ENCODE measurements at regions not wholly inside any gene's neighbourhood (a gene's known extent, or its start where the extent isn't known, plus 50 kb on each side); places are given as distances from the start of the nearest gene placed in this dataset.

GRCh38 chr2:15770606-15771005 lies 169.7 kb upstream of the MYCN start:
- no peak for TF ChIP-seq FOXP2 (optimal IDR thresholded peaks at IDR 0.05; ENCODE audit: borderline replicate concordance, extremely low read depth, extremely low read length, insufficient read depth)
- TF ChIP-seq REST (IDR thresholded peaks at IDR 0.05; ENCODE audit: insufficient read depth in 1 of 2, low read depth in 2 of 2, low read length in 2 of 2): no peak
- no peak for TF ChIP-seq SIN3A (IDR thresholded peaks at IDR 0.05; ENCODE audit: borderline replicate concordance, insufficient read depth, low read length)
- TF ChIP-seq POLR2AphosphoS5 (IDR thresholded peaks at IDR 0.05; ENCODE audit: low read depth, low read length): no peak
- no peak for TF ChIP-seq TAF1 (IDR thresholded peaks at IDR 0.05; ENCODE audit: borderline replicate concordance, insufficient read depth, low read length)

DNA sequence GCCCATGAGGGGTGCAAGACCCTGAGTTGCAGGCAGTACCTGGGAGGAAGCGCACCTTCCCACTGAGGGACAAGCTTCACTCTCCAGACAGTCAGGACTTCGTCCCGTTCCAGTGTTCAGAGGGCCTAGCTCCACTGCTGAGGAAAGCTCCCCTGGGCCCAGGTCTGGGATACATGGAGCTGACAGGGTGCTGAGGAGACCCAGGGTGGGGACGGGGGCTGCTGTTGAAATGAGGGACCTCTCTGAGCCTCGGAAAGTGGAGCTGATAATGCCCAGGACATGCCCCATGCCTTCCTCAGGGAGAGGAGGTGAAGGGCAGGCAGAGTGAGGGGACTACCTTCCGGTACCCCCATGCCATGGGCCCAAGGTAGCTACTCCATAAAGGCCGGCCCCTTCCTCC lies 169.2 kb upstream of the MYCN start:
- TF ChIP-seq POLR2AphosphoS5 (IDR thresholded peaks at IDR 0.05; ENCODE audit: low read depth, low read length): no peak
- no peak for TF ChIP-seq REST (IDR thresholded peaks at IDR 0.05; ENCODE audit: insufficient read depth in 1 of 2, low read depth in 2 of 2, low read length in 2 of 2)
- no peak for TF ChIP-seq SIN3A (IDR thresholded peaks at IDR 0.05; ENCODE audit: borderline replicate concordance, insufficient read depth, low read length)
- no peak for TF ChIP-seq FOXP2 (optimal IDR thresholded peaks at IDR 0.05; ENCODE audit: borderline replicate concordance, extremely low read depth, extremely low read length, insufficient read depth)
- TF ChIP-seq TAF1 (IDR thresholded peaks at IDR 0.05; ENCODE audit: borderline replicate concordance, insufficient read depth, low read length): no peak

GRCh38 chr2:15772086-15772595 lies 168.2 kb upstream of the MYCN start:
- TF ChIP-seq SIN3A (IDR thresholded peaks at IDR 0.05; ENCODE audit: borderline replicate concordance, insufficient read depth, low read length): no peak
- no peak for TF ChIP-seq TAF1 (IDR thresholded peaks at IDR 0.05; ENCODE audit: borderline replicate concordance, insufficient read depth, low read length)
- no peak for TF ChIP-seq REST (IDR thresholded peaks at IDR 0.05; ENCODE audit: insufficient read depth in 1 of 2, low read depth in 2 of 2, low read length in 2 of 2)
- TF ChIP-seq FOXP2 (optimal IDR thresholded peaks at IDR 0.05; ENCODE audit: borderline replicate concordance, extremely low read depth, extremely low read length, insufficient read depth): no peak
- TF ChIP-seq POLR2AphosphoS5 (IDR thresholded peaks at IDR 0.05; ENCODE audit: low read depth, low read length): no peak

DNA sequence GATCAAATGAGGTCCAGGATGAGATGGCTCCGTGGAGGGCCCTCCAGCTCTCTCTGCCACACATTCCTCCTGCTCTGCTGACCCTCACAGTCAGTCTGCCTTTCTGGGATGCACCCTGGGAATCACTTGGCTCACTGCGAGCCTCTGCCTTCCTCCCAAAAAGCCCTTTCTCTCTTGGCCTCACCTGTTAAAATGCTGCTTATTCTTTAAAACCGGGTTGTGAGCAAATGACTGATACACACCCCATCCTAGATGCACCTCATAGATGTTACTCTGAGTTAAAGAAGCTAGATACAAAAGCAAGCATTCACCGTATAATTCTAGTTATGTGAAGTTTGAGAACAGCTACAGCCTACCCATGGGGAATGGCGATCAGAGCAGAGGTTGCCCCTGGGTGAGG lies 167.7 kb upstream of the MYCN start:
- no peak for TF ChIP-seq SIN3A (IDR thresholded peaks at IDR 0.05; ENCODE audit: borderline replicate concordance, insufficient read depth, low read length)
- no peak for TF ChIP-seq TAF1 (IDR thresholded peaks at IDR 0.05; ENCODE audit: borderline replicate concordance, insufficient read depth, low read length)
- no peak for TF ChIP-seq POLR2AphosphoS5 (IDR thresholded peaks at IDR 0.05; ENCODE audit: low read depth, low read length)
- TF ChIP-seq FOXP2 (optimal IDR thresholded peaks at IDR 0.05; ENCODE audit: borderline replicate concordance, extremely low read depth, extremely low read length, insufficient read depth): no peak
- no peak for TF ChIP-seq REST (IDR thresholded peaks at IDR 0.05; ENCODE audit: insufficient read depth in 1 of 2, low read depth in 2 of 2, low read length in 2 of 2)

DNA sequence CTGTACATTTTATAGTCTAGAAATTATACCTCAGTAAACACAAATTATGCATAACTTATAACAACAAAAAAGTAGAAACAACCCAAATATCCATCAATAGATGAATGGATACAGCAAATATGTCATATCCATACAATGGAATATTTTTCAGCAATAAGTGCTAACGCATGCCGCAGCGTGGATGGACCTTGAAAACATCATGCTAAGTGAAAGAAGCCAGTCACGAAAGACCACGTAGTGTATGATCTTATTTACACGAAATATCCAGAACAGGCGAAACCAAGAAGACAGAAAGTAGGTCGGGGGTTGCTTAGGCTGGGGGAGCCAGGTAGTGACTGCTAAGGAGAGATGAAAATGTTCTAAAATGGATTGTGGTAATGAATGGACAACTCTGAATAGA lies 167.1 kb upstream of the MYCN start:
- TF ChIP-seq FOXP2 (optimal IDR thresholded peaks at IDR 0.05; ENCODE audit: borderline replicate concordance, extremely low read depth, extremely low read length, insufficient read depth) (no peak), SIN3A (IDR thresholded peaks at IDR 0.05; ENCODE audit: borderline replicate concordance, insufficient read depth, low read length) (no peak), REST (IDR thresholded peaks at IDR 0.05; ENCODE audit: insufficient read depth in 1 of 2, low read depth in 2 of 2, low read length in 2 of 2) (no peak), POLR2AphosphoS5 (IDR thresholded peaks at IDR 0.05; ENCODE audit: low read depth, low read length) (no peak), TAF1 (IDR thresholded peaks at IDR 0.05; ENCODE audit: borderline replicate concordance, insufficient read depth, low read length) (no peak)
